GM12878 (cell line): ENCODE measurements at regions not wholly inside any gene's neighbourhood (a gene's known extent, or its start where the extent isn't known, plus 50 kb on each side); places are given as distances from the start of the nearest gene placed in this dataset.

Experiments
- ATAC-seq: fragments of 200-7000 bp; cut with Tn5 transposase; 3 replicates; pipeline ENCODE4 v1.9.1; 2020; ENCODE audit warnings: mild to moderate bottlenecking, moderate library complexity
- BruUV-seq: library from RNA; stranded (reverse); fragments of 400-500 nt; replicated peaks from 2 replicates; lab custom pipeline; 2021; lab: Mats Ljungman, UMichigan
- CTCF ChIA-PET: fragments of 300-600 bp; sonication (Branson Sonifier 250); formaldehyde crosslinking; extraction: SDS; loops from one replicate; lab custom pipeline; 2021; ENCODE audit warnings: inconsistent platforms; lab: Yijun Ruan, JAX
- POLR2A ChIA-PET: fragments of 350-600 bp; formaldehyde crosslinking; extraction: SDS; loops from one replicate; lab custom pipeline; 2021; ENCODE audit warnings: inconsistent platforms; lab: Charles Lee
- RAD21 ChIA-PET: fragments of 300-600 bp; sonication (Branson Sonifier 250); formaldehyde crosslinking; loops from one replicate; lab custom pipeline; 2023; ENCODE audit warnings: antibody characterized with exemption; ENCODE audit not compliant: unreplicated experiment; lab: Charles Lee
- SMC1A ChIA-PET: fragments of 300-600 bp; sonication (Branson Sonifier 250); formaldehyde crosslinking; loops from one replicate; lab custom pipeline; 2023; ENCODE audit not compliant: unreplicated experiment, uncharacterized antibody; lab: Charles Lee
- DNase-seq: peaks from one replicate; pipeline ENCODE4 v3.0.0-alpha.2; 2011; ENCODE audit warnings: low read depth, low spot score
- FAIRE-seq: peaks from 3 replicates; lab custom pipeline; 2011; peaks lifted over from hg19 to GRCh38; lab: Jason Lieb, UNC
- H2AFZ ChIP-seq: 2 replicates; pipeline ENCODE4 v1.6.0; 2011; ENCODE audit warnings: low read depth, low read length, control low read depth; ENCODE audit not compliant: control insufficient read depth
- H3K27ac ChIP-seq: 2 replicates; pipeline ENCODE4 v1.5.1; 2011; ENCODE audit warnings: control low read depth; ENCODE audit not compliant: control insufficient read depth, insufficient read depth
- H3K27me3 ChIP-seq, 2 experiments: replicated peaks in 1 of 2; 2 replicates each; pipeline versions ENCODE4 v1.6.0 to v1.6.1; 2011; ENCODE audit warnings: low read length in 1 of 2; ENCODE audit not compliant: control insufficient read depth in 2 of 2, insufficient read depth in 2 of 2
- H3K36me3 ChIP-seq, 2 experiments: 2 replicates each; pipeline ENCODE4 v1.5.1; 2011; ENCODE audit warnings: low read length in 1 of 2; ENCODE audit not compliant: control insufficient read depth in 2 of 2, insufficient read depth in 2 of 2
- H3K4me1 ChIP-seq: 2 replicates; pipeline ENCODE4 v1.6.1; 2011; ENCODE audit warnings: mild to moderate bottlenecking, low read length, moderate library complexity, mixed read lengths; ENCODE audit not compliant: control insufficient read depth, insufficient read depth
- H3K4me2 ChIP-seq: 2 replicates; pipeline ENCODE4 v1.6.0; 2011; ENCODE audit warnings: control low read depth; ENCODE audit not compliant: control insufficient read depth, insufficient read depth
- H3K4me3 ChIP-seq: fragments of 200-600 bp; sonication (generic); 2 replicates; pipeline ENCODE4 v1.5.1; 2016
- H3K79me2 ChIP-seq: 2 replicates; pipeline ENCODE4 v1.6.0; 2011; ENCODE audit warnings: low read length; ENCODE audit not compliant: control insufficient read depth, insufficient read depth
- H3K9ac ChIP-seq: 2 replicates; pipeline ENCODE4 v1.8.0; 2011; ENCODE audit warnings: low read length, control low read depth, mixed read lengths; ENCODE audit not compliant: control insufficient read depth, insufficient read depth
- H3K9me3 ChIP-seq: replicated peaks from 3 replicates; pipeline ENCODE4 v1.5.1; 2011; ENCODE audit warnings: mild to moderate bottlenecking, low read length; ENCODE audit not compliant: control insufficient read depth, insufficient read depth
- H4K20me1 ChIP-seq: 2 replicates; pipeline ENCODE4 v1.6.0; 2011; ENCODE audit not compliant: control insufficient read depth, insufficient read depth
- EED ChIP-seq: sonication (generic); IDR thresholded peaks from 2 replicates; pipeline ENCODE4 v1.6.1; 2016; ENCODE audit warnings: antibody characterized with exemption, low read depth
- MXI1 ChIP-seq: fragments of 150-350 bp; IDR thresholded peaks from 2 replicates; pipeline ENCODE4 v1.6.1; 2011; ENCODE audit warnings: low read depth, mild to moderate bottlenecking, inconsistent platforms, low read length, improper control_type of control experiment
- MYB ChIP-seq: fragments of 150-350 bp; IDR thresholded peaks from 2 replicates; pipeline ENCODE4 v1.6.1; 2014; ENCODE audit warnings: mild to moderate bottlenecking, low read depth, low read length, borderline replicate concordance
- NFYA ChIP-seq: IDR thresholded peaks from 2 replicates; pipeline ENCODE4 v1.6.1; 2011; ENCODE audit warnings: low read depth, mild to moderate bottlenecking, low read length, improper control_type of control experiment, borderline replicate concordance
- NR2F1 ChIP-seq: fragments of 450-650 bp; conservative IDR thresholded peaks from 2 replicates; pipeline ENCODE4 v1.6.1; 2017; ENCODE audit warnings: mild to moderate bottlenecking
- SKIL ChIP-seq: fragments of 450-650 bp; IDR thresholded peaks from 2 replicates; pipeline ENCODE4 v1.6.1; 2017; ENCODE audit warnings: mild to moderate bottlenecking, low read depth, inconsistent platforms; ENCODE audit not compliant: poor library complexity, severe bottlenecking
- SRF ChIP-seq, 2 experiments: IDR thresholded peaks; 2 replicates each; pipeline ENCODE4 v1.6.1; 2011; ENCODE audit warnings: low read depth in 2 of 2, low read length in 2 of 2, mild to moderate bottlenecking in 1 of 2, moderate library complexity in 1 of 2
- WGBS: methylation state at CpG from one replicate; pipeline ENCODE4 v1.1.6; 2016; ENCODE audit warnings: low lambda C conversion rate; ENCODE audit not compliant: insufficient replicate concordance, insufficient coverage; ENCODE audit errors: missing lambda C conversion rate; 5-methylcytosine and 5-hydroxymethylcytosine counted together
- in situ Hi-C: fragments of 300-500 bp; cut with MboI; formaldehyde crosslinking; loops from 9 replicates; pipeline ENCODE4 v1.14.3; 2018; ENCODE audit warnings: mixed read lengths
- intact Hi-C: fragments of 100-400 bp; cut with micrococcal nuclease; formaldehyde crosslinking; loops from one replicate; pipeline ENCODE4 v1.14.2; 2022; ENCODE audit not compliant: unreplicated experiment

GRCh38 chr4:30396772-30397475 is 323.2 kb upstream of the PCDH7 start:
- no peak overlapping the region for H2AFZ ChIP-seq
- SMC1A ChIA-PET: no interaction called here
- no peak overlapping the region for H3K4me2 ChIP-seq
- TF ChIP-seq NFYA: no peak
- TF ChIP-seq MXI1: no peak
- TF ChIP-seq SRF (IDR thresholded peaks at IDR 0.05; ENCODE audit: low read depth in 2 of 2, low read length in 2 of 2): no peak
- no peak for TF ChIP-seq SKIL
- no peak for TF ChIP-seq NR2F1
- TF ChIP-seq MYB: no peak
- no peak for TF ChIP-seq EED
- DNase-seq: no peak
- BruUV-seq: no TSS peak
- no peak for FAIRE-seq
- POLR2A ChIA-PET: no interaction called here
- 0% methylated on average over 2 of the region's 2 CpGs for WGBS
- no peaks in the 10 kb centered on the region for H3K27me3 ChIP-seq
- no peak for ATAC-seq
- intact Hi-C loops (no loop called here), in situ Hi-C loops (no loop called here)
- no peak overlapping the region for H3K9ac ChIP-seq
- H3K27ac ChIP-seq: no peak overlapping the region
- no peaks in the 10 kb centered on the region for H3K9me3 ChIP-seq
- RAD21 ChIA-PET: no interaction called here
- CTCF ChIA-PET: no interaction called here
- H3K79me2 ChIP-seq: no peaks in the 10 kb centered on the region
- no peak overlapping the region for H3K4me3 ChIP-seq
- no peaks in the 10 kb centered on the region for H3K4me1 ChIP-seq
- no peaks in the 10 kb centered on the region for H3K36me3 ChIP-seq
- no peaks in the 10 kb centered on the region for H4K20me1 ChIP-seq
